Inferior parietal cortex (tissue), 1 donor: ENCODE measurements at regions not wholly inside any gene's neighbourhood (a gene's known extent, or its start where the extent isn't known, plus 50 kb on each side); places are given as distances from the start of the nearest gene placed in this dataset.
"Not testable (repeated sequence)": the region's sequence is repeated elsewhere in the genome, so short reads cannot be mapped to it uniquely, and the experiment has no call there.

ENCODE experiments used
- DNase-seq: peaks from one replicate; pipeline ENCODE4 v3.0.0-alpha.2; 2016; ENCODE audit errors: extremely low spot score

DNA sequence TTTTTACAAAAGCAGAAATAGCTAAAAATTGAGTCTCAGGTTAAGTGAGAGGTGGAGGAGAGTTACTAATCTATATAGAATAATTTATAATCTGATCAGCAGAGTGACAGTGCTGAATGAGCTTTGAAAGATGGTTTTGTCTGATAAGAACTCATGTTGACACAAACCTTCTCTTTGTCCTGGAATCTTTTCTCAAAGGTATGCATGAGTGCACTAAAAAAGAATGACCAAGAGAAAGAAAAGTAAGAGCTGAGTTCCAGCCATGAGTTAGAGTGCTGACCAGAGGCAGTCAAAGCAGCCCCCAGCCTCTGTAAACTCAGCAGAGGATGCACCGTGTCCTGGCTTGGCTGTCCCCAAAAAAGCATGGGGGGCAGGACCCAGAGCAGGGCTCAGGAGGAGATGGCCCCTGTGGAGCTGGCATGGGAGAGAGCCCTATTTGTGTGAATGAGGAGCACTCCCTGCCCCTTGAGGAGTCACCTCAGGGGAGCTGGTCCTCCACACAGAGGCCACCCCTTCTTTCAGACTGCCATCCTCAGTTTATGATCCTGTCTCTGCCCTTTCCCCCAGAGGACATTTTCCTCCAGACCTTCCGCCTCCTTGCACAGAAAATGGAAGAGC lies 129.8 kb downstream of the SEC23A start:
- DNase-seq = no peak

GRCh38 chr14:38972511-38972910 lies 130.5 kb downstream of the SEC23A start:
- no peak for DNase-seq

DNA sequence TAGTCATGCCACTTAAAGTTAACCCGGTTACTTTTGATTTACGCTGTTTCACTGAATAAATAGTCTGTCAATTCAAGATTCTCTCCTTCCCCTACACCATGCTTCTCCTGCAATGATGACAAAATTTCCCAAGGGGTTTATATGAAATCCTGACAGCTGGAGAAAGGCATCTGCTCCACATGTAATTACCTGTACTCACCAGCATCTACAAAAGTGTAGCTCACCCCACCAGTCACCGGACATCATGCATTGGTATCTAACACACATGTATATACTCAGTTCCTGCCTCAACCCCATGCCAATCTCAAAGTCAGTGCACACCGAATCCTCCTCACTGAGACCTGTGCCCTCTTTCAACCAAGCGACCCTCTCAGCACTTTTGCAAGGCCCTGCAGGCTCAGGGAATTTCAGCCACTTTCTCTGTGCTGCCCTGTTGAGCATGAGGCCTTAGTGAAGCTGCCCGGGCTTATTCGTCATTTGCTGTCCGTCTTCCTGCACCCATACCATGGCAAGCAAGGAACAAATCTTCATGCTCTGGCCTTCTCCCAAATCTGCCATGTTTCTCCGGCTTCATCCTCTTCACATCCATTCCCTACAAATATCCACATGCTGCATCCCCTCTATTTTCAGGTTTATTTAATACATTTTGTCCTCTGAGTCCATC lies 131.6 kb downstream of the SEC23A start:
- DNase-seq = no peak

DNA sequence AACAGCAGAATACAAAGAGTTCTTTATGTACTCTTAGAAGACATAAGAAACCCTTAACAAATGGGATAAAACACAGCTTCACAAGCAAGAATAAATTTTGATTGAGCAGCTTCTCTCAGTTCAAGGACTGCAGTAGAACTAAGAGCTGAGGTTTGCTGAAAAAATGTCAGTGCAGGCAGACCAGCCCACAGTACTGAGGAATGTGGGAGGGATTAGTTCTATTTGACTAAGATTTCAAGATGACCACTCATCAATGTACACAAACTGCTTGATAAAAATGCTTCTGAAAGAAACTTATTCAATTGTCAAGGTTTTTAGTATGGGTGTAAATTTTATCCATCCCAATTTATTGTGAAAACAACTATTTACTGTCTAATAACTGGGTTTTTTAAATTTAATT lies 138.4 kb downstream of the SEC23A start:
- no peak for DNase-seq

DNA sequence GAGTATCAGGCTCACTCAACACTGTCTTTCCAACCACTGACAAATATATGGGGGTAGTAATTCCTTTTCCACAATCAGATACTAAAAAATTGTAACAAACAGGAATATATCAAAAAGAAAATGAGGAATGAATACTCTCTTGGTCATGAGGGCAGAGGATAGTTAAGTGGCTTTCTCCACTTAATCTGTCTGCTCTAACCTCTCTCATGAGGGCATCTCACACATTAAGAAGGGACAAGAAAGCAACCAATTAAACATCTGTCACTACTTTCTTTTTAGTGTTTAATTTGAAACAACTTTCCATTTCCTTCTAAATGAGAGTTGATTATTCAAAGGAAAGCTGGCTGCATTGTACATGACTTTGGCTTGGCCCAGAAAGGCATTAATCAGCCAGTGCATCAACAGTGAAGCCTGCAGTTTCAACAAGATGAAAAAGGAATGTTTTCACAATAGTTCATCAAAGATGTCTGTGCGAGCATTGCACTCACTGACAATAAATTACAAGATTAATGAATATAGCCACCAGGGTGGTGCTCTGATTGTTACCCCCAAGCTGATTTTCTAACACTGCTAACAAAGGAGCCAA lies 142.0 kb downstream of the SEC23A start:
- no peak for DNase-seq

GRCh38 chr14:38959021-38959420 lies 144.0 kb downstream of the SEC23A start:
- DNase-seq = no peak

- DNase-seq = no peak
Observed at GRCh38 chr14:38958589-38958988, 144.4 kb downstream of the SEC23A start.

DNA sequence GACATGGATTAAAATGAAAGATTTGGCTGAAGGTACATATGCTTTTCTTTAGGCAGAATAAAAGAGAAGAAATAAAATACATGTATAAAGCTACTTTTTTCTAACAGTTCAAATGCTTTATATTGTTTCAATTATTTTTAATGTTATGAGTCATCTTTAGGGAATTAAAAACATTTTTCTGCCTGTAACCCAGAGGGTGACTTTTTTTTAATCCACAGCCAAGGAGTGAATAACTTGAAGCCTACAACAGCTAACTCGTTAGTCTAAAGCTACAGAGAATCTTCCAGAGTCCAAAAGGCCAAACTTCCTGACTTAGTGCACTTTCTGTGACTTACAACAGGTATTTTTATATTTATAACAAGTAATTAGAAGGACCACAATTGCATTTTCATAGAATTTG lies 151.6 kb downstream of the SEC23A start:
- DNase-seq = no peak

GRCh38 chr14:38950676-38951075 lies 152.4 kb downstream of the SEC23A start:
- DNase-seq = no peak

DNA sequence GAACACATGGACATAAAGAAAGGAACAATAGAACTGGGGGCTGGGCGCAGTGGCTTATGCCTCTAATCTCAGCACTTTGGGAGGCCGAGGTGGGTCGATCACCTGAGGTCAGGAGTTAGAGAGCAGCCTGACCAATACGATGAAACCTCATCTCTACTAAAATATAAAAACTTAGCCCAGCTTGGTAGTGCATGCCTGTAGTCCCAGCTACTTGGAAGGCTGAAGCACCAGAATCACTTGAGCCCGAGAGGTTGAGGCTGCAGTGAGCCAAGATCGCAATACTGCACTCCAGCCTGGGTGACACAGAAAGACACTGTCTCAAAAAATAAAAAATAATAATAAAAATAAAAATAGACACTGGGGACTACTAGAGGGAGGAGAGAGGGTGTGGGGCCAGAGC lies 154.5 kb downstream of the SEC23A start:
- DNase-seq = no peak

DNA sequence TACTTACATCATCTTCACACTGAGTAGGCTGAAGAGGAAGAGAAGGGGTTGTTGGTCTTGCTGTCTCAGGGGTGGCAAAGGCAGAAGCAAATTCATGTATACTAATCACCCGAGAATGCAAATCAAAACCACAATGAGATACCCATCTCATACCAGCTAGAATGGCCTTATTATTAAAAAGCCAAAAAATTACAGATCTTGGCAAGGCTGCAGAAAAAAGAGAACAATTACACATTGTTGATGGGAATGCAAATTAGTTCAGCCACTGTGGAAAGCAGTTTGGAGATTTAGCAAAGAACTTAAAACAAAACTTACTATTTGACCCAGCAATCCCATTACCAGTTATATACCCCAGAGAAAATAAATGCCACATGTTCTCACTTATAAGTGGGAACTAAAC lies 154.9 kb downstream of the SEC23A start:
- DNase-seq = peak; percentile 91

GRCh38 chr14:38947343-38947742 lies 155.7 kb downstream of the SEC23A start:
- no peak for DNase-seq

GRCh38 chr14:38944691-38945090 lies 158.3 kb downstream of the SEC23A start:
- DNase-seq = peak; percentile 61

GRCh38 chr14:38941488-38941887 lies 161.5 kb downstream of the SEC23A start:
- DNase-seq = no peak

DNA sequence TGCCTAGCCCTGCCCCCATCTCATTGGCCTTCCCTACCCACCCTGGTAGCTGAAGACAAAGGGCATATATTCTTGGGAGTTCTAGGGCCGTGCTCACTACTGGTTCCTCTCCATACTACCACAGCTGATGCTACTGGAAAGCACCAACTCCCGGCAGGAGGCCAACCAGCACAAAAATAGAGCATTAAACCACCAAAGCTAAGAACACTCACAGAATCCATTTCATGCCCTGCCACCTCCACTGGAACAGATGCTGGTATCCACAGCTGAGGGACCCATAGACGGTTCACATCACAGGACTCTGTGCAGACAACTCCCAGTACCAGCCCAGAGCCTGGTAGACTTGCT lies 170.4 kb downstream of the SEC23A start:
- DNase-seq = not testable (repeated sequence)

DNA sequence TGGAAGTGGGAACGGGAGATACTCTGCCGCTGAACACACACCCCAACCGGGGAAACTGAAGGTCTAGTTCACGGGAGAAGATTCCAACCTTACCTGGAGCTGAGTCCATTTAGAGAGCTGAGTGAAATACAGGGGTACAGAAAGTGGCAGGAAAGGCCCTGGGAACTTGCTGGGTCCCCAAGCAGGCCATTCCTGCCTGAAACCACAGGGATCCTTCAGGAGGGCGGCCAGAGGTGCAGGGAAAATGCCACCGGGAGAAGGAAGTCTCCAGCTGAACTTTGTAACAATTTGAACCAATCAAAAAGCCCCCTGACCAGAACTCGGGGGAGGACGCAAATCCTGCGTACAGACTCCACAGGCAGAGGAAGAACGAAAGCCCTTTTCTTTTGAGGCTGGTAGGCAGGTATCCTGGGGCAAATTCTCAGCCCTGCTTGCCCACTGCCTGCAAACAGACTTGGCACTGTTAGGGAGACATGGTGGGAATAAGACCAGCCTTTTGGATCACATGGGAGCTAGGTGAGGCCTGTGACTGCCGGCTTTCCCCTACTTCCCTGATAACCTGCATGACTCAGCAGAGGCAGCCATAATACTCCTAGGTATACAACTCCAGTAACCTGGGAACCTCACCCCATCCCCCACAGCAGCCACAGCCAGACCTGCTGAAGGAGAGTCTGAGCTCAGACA lies 170.9 kb downstream of the SEC23A start:
- no peak for DNase-seq

- DNase-seq = no peak
Observed at GRCh38 chr14:38930898-38931297, 172.1 kb downstream of the SEC23A start.

- no peak for DNase-seq
Observed at GRCh38 chr14:38930022-38930421, 173.0 kb downstream of the SEC23A start.

DNA sequence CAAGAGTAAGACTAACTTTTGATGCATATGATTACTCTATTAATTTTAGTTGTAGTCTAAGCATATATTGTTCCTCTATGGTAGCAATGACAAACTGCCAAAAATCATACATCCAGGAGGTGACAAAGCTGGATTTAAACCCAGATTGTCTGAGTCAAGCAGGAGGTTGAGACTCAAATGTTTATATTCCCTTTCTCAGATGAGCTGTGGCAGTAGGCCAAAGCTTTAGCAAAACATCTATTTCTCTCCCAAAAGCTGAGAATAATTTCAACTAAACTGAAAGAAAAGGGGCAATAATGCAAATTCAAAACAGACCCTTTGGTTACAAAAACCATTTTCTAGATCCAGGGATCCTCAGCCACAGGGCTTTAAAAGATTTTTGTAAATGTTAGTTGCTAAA lies 173.6 kb downstream of the SEC23A start:
- no peak for DNase-seq

GRCh38 chr14:38921893-38922292 lies 181.1 kb downstream of the SEC23A start:
- DNase-seq = not testable (repeated sequence)

- DNase-seq = no peak
Observed at GRCh38 chr14:38915125-38915524, 187.9 kb downstream of the SEC23A start.

DNA sequence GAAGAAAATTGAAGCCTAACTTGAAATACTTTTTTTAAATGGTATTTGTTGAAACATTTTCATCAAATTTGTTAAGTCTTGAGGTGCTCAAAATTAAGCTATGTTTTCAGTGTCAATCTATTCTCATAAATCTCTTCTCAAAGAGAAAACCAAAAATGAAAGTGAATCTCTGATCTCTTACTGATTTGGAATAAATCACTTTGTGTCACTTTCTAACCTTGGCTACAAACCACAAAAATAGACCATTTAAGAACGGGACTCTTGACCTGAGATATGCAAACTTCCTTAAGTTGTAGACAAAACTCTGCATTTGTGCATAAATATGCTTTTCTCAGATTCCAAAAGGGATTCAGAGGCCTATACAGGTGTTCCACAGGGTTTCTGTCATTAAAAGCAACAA lies 192.9 kb downstream of the SEC23A start:
- no peak for DNase-seq

GRCh38 chr14:38904959-38905358 lies 198.1 kb downstream of the SEC23A start:
- DNase-seq = no peak
